GM23248 (cell line): ENCODE measurements at regions not wholly inside any gene's neighbourhood (a gene's known extent, or its start where the extent isn't known, plus 50 kb on each side); places are given as distances from the start of the nearest gene placed in this dataset.

Source experiments
- EZH2 ChIP-seq: fragments of 200-600 bp; sonication (generic); IDR thresholded peaks from 2 replicates; pipeline ENCODE4 v1.6.1; 2018; ENCODE audit warnings: antibody characterized with exemption, mild to moderate bottlenecking; ENCODE audit not compliant: insufficient read depth, poor library complexity, severe bottlenecking
- EZH2phosphoT487 ChIP-seq: fragments of 200-600 bp; sonication (generic); IDR thresholded peaks from 2 replicates; pipeline ENCODE4 v1.6.1; 2018; ENCODE audit warnings: antibody characterized with exemption, moderate library complexity, mild to moderate bottlenecking, low read depth; ENCODE audit not compliant: insufficient read depth

GRCh38 chr4:159864337-159864736, 761.5 kb downstream of the RAPGEF2 start:
- no peak for TF ChIP-seq EZH2
- no peak for TF ChIP-seq EZH2phosphoT487
